Heart left ventricle (tissue), 16 donors: ENCODE measurements at regions not wholly inside any gene's neighbourhood (a gene's known extent, or its start where the extent isn't known, plus 50 kb on each side); places are given as distances from the start of the nearest gene placed in this dataset.

ENCODE experiments used
- ATAC-seq, 4 donors: fragments of 200-7000 bp; cut with Tn5 transposase; one replicate each; pipeline ENCODE4 v1.9.1; 2020 to 2022; ENCODE audit warnings: moderate library complexity in 4 of 4, mild to moderate bottlenecking in 3 of 4, moderate number of reproducible peaks in 1 of 4
- DNase-seq, 5 donors: peaks; one replicate each; pipeline ENCODE4 v3.0.0-alpha.2; 2020
- H3K27ac ChIP-seq, 12 donors: fragments of 200-600 bp; sonication (generic) in 4 of 12; one replicate each; pipeline versions ENCODE4 v1.5.0 to v1.8.0; 2016 to 2022; ENCODE audit warnings: mild to moderate bottlenecking in 2 of 12
- H3K27me3 ChIP-seq, 9 donors: fragments of 200-600 bp; sonication (generic) in 2 of 9; one replicate each; pipeline versions ENCODE4 v1.5.1 to v1.8.0; 2016 to 2022; ENCODE audit warnings: mild to moderate bottlenecking in 3 of 9
- H3K36me3 ChIP-seq, 9 donors: fragments of 200-600 bp; sonication (generic) in 2 of 9; one replicate each; pipeline versions ENCODE4 v1.5.0 to v1.8.0; 2018 to 2022; ENCODE audit warnings: mild to moderate bottlenecking in 2 of 9
- H3K4me1 ChIP-seq, 12 donors: fragments of 200-600 bp; sonication (generic) in 4 of 12; one replicate each; pipeline versions ENCODE4 v1.5.0 to v1.8.0; 2016 to 2022; ENCODE audit warnings: mild to moderate bottlenecking in 3 of 12
- H3K4me3 ChIP-seq, 12 donors: fragments of 200-600 bp; sonication (generic) in 4 of 12; one replicate each; pipeline versions ENCODE4 v1.5.0 to v1.8.0; 2017 to 2022; ENCODE audit warnings: mild to moderate bottlenecking in 9 of 12, moderate library complexity in 4 of 12
- H3K9me3 ChIP-seq, 12 donors: fragments of 200-600 bp; sonication (generic) in 4 of 12; one replicate each; pipeline versions ENCODE4 v1.5.0 to v1.8.0; 2016 to 2022; ENCODE audit warnings: mild to moderate bottlenecking in 1 of 12
- CTCF ChIP-seq, 12 donors: fragments of 200-600 bp; sonication (generic) in 4 of 12; IDR thresholded peaks; one replicate each; pipeline versions ENCODE4 v1.5.0 to v1.8.0; 2018 to 2022; ENCODE audit warnings: antibody characterized with exemption in 12 of 12, mild to moderate bottlenecking in 5 of 12
- POLR2A ChIP-seq, 2 donors: fragments of 450-650 bp; IDR thresholded peaks; one replicate each; pipeline ENCODE4 v1.6.1; 2017; ENCODE audit warnings: antibody characterized with exemption in 2 of 2, mild to moderate bottlenecking in 2 of 2, moderate library complexity in 2 of 2
- WGBS, 4 donors: extraction: QIAGEN DNeasy Blood & Tissue Kit in 2 of 4; methylation state at CpG; one replicate each; pipeline versions ENCODE4 v1.1.5 to v1.1.7; 2013 to 2018; 5-methylcytosine and 5-hydroxymethylcytosine counted together
- intact Hi-C, 10 donors: fragments of 100-400 bp; cut with DNase I; formaldehyde crosslinking; loops; one replicate each; pipeline versions ENCODE4 v1.11.1 to v1.14.2; 2022
- donor health status: ischemic (EF 13 %, LVEDD 7.1; RV severe dilation, severe dysfunction).
- donor health status: healthy with polysubstance abuse.
- donor health status: DM: no; HTN: yes; CAD: no.
- donor health status: DM: no; HTN: no; CAD: no.
- donor health status: ischemic (EF 25% LVEDD 6.9; RV normal size, moderate dysfunction).
- donor health status: ischemic (EF 25% LVEDD 5.7; RV mildly dilated, moderate dysfunction).
- donor health status: healthy.
- donor health status: DM: yes; HTN: yes; CAD: no.
- donor health status: ischemic (EF 35%, LVEDD 5.7; RV mildly dilated, moderate dysfunction).
- donor health status: nonischemic (EF 11% LVEDD 7.7; RV severe dilation, severe dysfunction).
- donor health status: DM: yes; HTN: yes; CAD: no.
- donor health status: PGD.
- donor health status: ischemic (EF 29% LVEDD 5.4; RV normal size, mild dysfunction).
- donor health status: nonischemic (EF 23%, LVEDD 6.1; RV moderate dilation, normal function).

- Histone ChIP-seq H3K4me3 (no peak overlapping the region), H3K27me3 (no peaks in the 10 kb centered on the region), H3K36me3 (no peaks in the 10 kb centered on the region), H3K27ac (no peak overlapping the region), H3K4me1 (peaks cover 0 to 19% (median 3%) of the 10 kb centered on the region in 12 donors), H3K9me3 (peaks cover 0 to under 1% (median 0%) of the 10 kb centered on the region in 12 donors)
- intact Hi-C loops = loop anchor here in 1 of 10 donors (2.0 kb wide), 1 partner anchor 29 kb away; no protein-coding TSS in a partner anchor
- DNase-seq (peak in 3 of 5 donors; percentile 36 to 47 (median 38)), ATAC-seq (peak in 2 of 4 donors; percentile 45 to 57)
- no peak for TF ChIP-seq POLR2A (IDR thresholded peaks at IDR 0.05)
- TF ChIP-seq CTCF (IDR thresholded peaks at IDR 0.05) = no peak
Measured at GRCh38 chr9:99474186-99474585, 252.1 kb downstream of the SEC61B start.

GRCh38 chr9:99475401-99476065 lies 253.5 kb downstream of the SEC61B start:
- Histone ChIP-seq H3K9me3 (no peaks in the 10 kb centered on the region), H3K36me3 (no peaks in the 10 kb centered on the region), H3K4me1 (peaks cover 0 to 19% (median 3%) of the 10 kb centered on the region in 12 donors), H3K27ac (no peak overlapping the region), H3K27me3 (no peaks in the 10 kb centered on the region), H3K4me3 (no peak overlapping the region)
- no peak for TF ChIP-seq CTCF (IDR thresholded peaks at IDR 0.05)
- no peak for TF ChIP-seq POLR2A (IDR thresholded peaks at IDR 0.05)
- ATAC-seq (no peak), DNase-seq (no peak)
- intact Hi-C loops = loop anchor here in 1 of 10 donors (2.0 to 5.0 kb wide), 2 partner anchors 31 to 118 kb away; no protein-coding TSS in a partner anchor
- WGBS, 4 donors = 60 to 68% (median 61%) methylated on average over 3 of the region's 3 CpGs

GRCh38 chr9:99478469-99479027 lies 256.5 kb downstream of the SEC61B start:
- Histone ChIP-seq H3K9me3 (no peaks in the 10 kb centered on the region), H3K4me1 (peaks cover 0 to 17% (median 3%) of the 10 kb centered on the region in 12 donors), H3K27ac (peak overlapping the region in 2 of 12 donors; percentile 22 to 25), H3K4me3 (no peak overlapping the region), H3K27me3 (no peaks in the 10 kb centered on the region), H3K36me3 (no peaks in the 10 kb centered on the region)
- intact Hi-C loops = loop anchor here in 1 of 10 donors (5.0 kb wide), 1 partner anchor 121 kb away; no protein-coding TSS in a partner anchor
- 34 to 70% (median 50%) methylated on average over 10 of the region's 10 CpGs for WGBS, 4 donors
- DNase-seq (peak; percentile 57 to 70 (median 64)), ATAC-seq (peak; percentile 94)
- no peak for TF ChIP-seq CTCF (IDR thresholded peaks at IDR 0.05)
- TF ChIP-seq POLR2A (IDR thresholded peaks at IDR 0.05) = no peak

- Histone ChIP-seq H3K36me3 (no peaks in the 10 kb centered on the region), H3K27me3 (no peaks in the 10 kb centered on the region), H3K9me3 (peaks cover 0 to 13% (median 0%) of the 10 kb centered on the region in 12 donors), H3K27ac (no peak overlapping the region), H3K4me1 (peaks cover 0 to 7% (median 0%) of the 10 kb centered on the region in 12 donors), H3K4me3 (no peak overlapping the region)
- no peak for DNase-seq
- TF ChIP-seq CTCF (IDR thresholded peaks at IDR 0.05) (no peak), POLR2A (IDR thresholded peaks at IDR 0.05) (no peak)
- 84 to 93% (median 91%) methylated on average over 3 of the region's 3 CpGs for WGBS, 4 donors
- intact Hi-C loops = loop anchor here in 1 of 10 donors (5.0 kb wide), 1 partner anchor 123 kb away; no protein-coding TSS in a partner anchor
- ATAC-seq = no peak
Measured at GRCh38 chr9:99479929-99480328, 257.8 kb downstream of the SEC61B start.
